ENCODE measurements at regions not wholly inside any gene's neighbourhood (a gene's known extent, or its start where the extent isn't known, plus 50 kb on each side); places are given as distances from the start of the nearest gene placed in this dataset.
A peak's percentile ranks its signal among the peaks of the same experiment; 100 is the strongest.

GRCh38 chr6:6738108-6738507 lies 149.6 kb downstream of the LY86 start:
- no peak for DNase-seq (ENCODE audit: low spot score)
- Histone ChIP-seq H3K9me3 (no peaks in the 10 kb centered on the region), H3K4me3 (peak overlapping the region in 1 of 2 donors; percentile 3), H3K36me3 (no peaks in the 10 kb centered on the region), H3K27ac (peak overlapping the region; percentile 75 to 88), H3K27me3 (no peaks in the 10 kb centered on the region), H3K4me1 (peaks cover 0 to 49% of the 10 kb centered on the region in 2 donors)
- no peak for TF ChIP-seq CTCF (IDR thresholded peaks at IDR 0.05)

- no peaks in the 10 kb centered on the region for H3K9me3 ChIP-seq
- no peaks in the 10 kb centered on the region for H3K27me3 ChIP-seq
- peak overlapping the region; percentile 75 to 88 for H3K27ac ChIP-seq
- TF ChIP-seq CTCF (IDR thresholded peaks at IDR 0.05): no peak
- H3K36me3 ChIP-seq: no peaks in the 10 kb centered on the region
- DNase-seq (ENCODE audit: low spot score): no peak
- peaks cover 0 to 46% of the 10 kb centered on the region in 2 donors for H3K4me1 ChIP-seq
- H3K4me3 ChIP-seq: peak overlapping the region in 1 of 2 donors; percentile 3
Measured at GRCh38 chr6:6738922-6739716, 150.6 kb downstream of the LY86 start.

- H3K36me3 ChIP-seq: no peaks in the 10 kb centered on the region
- no peak for TF ChIP-seq CTCF (IDR thresholded peaks at IDR 0.05)
- H3K9me3 ChIP-seq: no peaks in the 10 kb centered on the region
- H3K27me3 ChIP-seq: no peaks in the 10 kb centered on the region
- no peak overlapping the region for H3K4me3 ChIP-seq
- peak overlapping the region; percentile 75 to 88 for H3K27ac ChIP-seq
- peaks cover 0 to 40% of the 10 kb centered on the region in 2 donors for H3K4me1 ChIP-seq
- DNase-seq (ENCODE audit: low spot score): no peak
Measured at GRCh38 chr6:6740595-6740994, 152.1 kb downstream of the LY86 start.

- H3K4me1 ChIP-seq: peaks cover 0 to 46% of the 10 kb centered on the region in 2 donors
Measured at GRCh38 chr6:6741264-6741663, 152.7 kb downstream of the LY86 start.

GRCh38 chr6:6742535-6742934 lies 154.0 kb downstream of the LY86 start:
- Histone ChIP-seq H3K4me3 (no peak overlapping the region), H3K36me3 (no peaks in the 10 kb centered on the region), H3K4me1 (peaks cover 0 to 45% of the 10 kb centered on the region in 2 donors), H3K9me3 (no peaks in the 10 kb centered on the region), H3K27me3 (no peaks in the 10 kb centered on the region), H3K27ac (no peak overlapping the region)
- no peak for DNase-seq (ENCODE audit: low spot score)
- no peak for TF ChIP-seq CTCF (IDR thresholded peaks at IDR 0.05)

More at GRCh38 chr6:6741264-6741663, 152.7 kb downstream of the LY86 start:
- no peak for DNase-seq (ENCODE audit: low spot score)
- Histone ChIP-seq H3K36me3 (no peaks in the 10 kb centered on the region), H3K9me3 (no peaks in the 10 kb centered on the region), H3K27me3 (no peaks in the 10 kb centered on the region), H3K27ac (peak overlapping the region; percentile 75 to 88), H3K4me3 (no peak overlapping the region)
- peak in 1 of 2 donors; percentile 13 for TF ChIP-seq CTCF (IDR thresholded peaks at IDR 0.05)

Data from right atrium auricular region (tissue), 2 donors.